Panc1 (cell line): ENCODE measurements at regions not wholly inside any gene's neighbourhood (a gene's known extent, or its start where the extent isn't known, plus 50 kb on each side); places are given as distances from the start of the nearest gene placed in this dataset.
"Not testable (repeated sequence)": the region's sequence is repeated elsewhere in the genome, so short reads cannot be mapped to it uniquely, and the experiment has no call there.

Experiments used
- ATAC-seq: fragments of 200-7000 bp; cut with Tn5 transposase; 2 replicates; pipeline ENCODE4 v1.9.1; 2020; ENCODE audit warnings: mild to moderate bottlenecking, moderate library complexity
- BruUV-seq: library from RNA; stranded (reverse); fragments of 400-500 nt; replicated peaks from 2 replicates; lab custom pipeline; 2021; lab: Mats Ljungman, UMichigan
- CTCF ChIA-PET: fragments of 300-600 bp; sonication (Branson Sonifier 250); formaldehyde crosslinking; loops from one replicate; lab custom pipeline; 2022; ENCODE audit warnings: antibody characterized with exemption; lab: Charles Lee
- POLR2A ChIA-PET: fragments of 300-600 bp; sonication (Branson Sonifier 250); formaldehyde crosslinking; loops from one replicate; lab custom pipeline; 2022; ENCODE audit warnings: antibody characterized with exemption; lab: Charles Lee
- DNase-seq: peaks from one replicate; pipeline ENCODE4 v3.0.0-alpha.2; 2010; ENCODE audit warnings: low read depth, low spot score
- H3K27ac ChIP-seq: 2 replicates; pipeline ENCODE4 v1.5.1; 2011; ENCODE audit warnings: mild to moderate bottlenecking, low read length, inconsistent platforms
- H3K27me3 ChIP-seq: fragments of 200-500 bp; sonication (Bioruptor generic); 2 replicates; pipeline ENCODE4 v1.6.0; 2014; ENCODE audit warnings: low read length, inconsistent platforms; ENCODE audit not compliant: control insufficient read depth, insufficient read depth
- H3K36me3 ChIP-seq: fragments of 200-500 bp; sonication (Bioruptor generic); 2 replicates; pipeline ENCODE4 v1.5.1; 2014; ENCODE audit warnings: inconsistent platforms, mild to moderate bottlenecking, low read length, moderate library complexity; ENCODE audit not compliant: control insufficient read depth, insufficient read depth
- H3K4me1 ChIP-seq: 2 replicates; pipeline ENCODE4 v1.5.1; 2011; ENCODE audit warnings: inconsistent platforms, mild to moderate bottlenecking, low read length, moderate library complexity; ENCODE audit not compliant: control insufficient read depth, insufficient read depth
- H3K4me3 ChIP-seq, 2 experiments: 2 replicates each; pipeline ENCODE4 v1.5.1; 2011 to 2012; ENCODE audit warnings: low read depth in 2 of 2, low read length in 2 of 2, mild to moderate bottlenecking in 2 of 2, inconsistent platforms in 1 of 2, moderate library complexity in 1 of 2
- H3K9me3 ChIP-seq: fragments of 200-500 bp; sonication (Bioruptor generic); 2 replicates; pipeline ENCODE4 v1.5.1; 2014; ENCODE audit warnings: low read depth, mild to moderate bottlenecking, inconsistent platforms, low read length, moderate library complexity; ENCODE audit not compliant: control insufficient read depth, insufficient read depth
- CTCF ChIP-seq: fragments of 450-650 bp; IDR thresholded peaks from 2 replicates; pipeline ENCODE4 v1.5.1; 2017; ENCODE audit warnings: mild to moderate bottlenecking
- POLR2AphosphoS5 ChIP-seq: IDR thresholded peaks from 2 replicates; pipeline ENCODE4 v1.6.1; 2012; ENCODE audit warnings: mild to moderate bottlenecking, low read depth, low read length, moderate library complexity
- REST ChIP-seq, 2 experiments: IDR thresholded peaks; 2 replicates each; pipeline ENCODE4 v1.6.1; 2011 to 2012; ENCODE audit warnings: low read depth in 2 of 2, control low read depth in 1 of 2, low read length in 1 of 2, mild to moderate bottlenecking in 1 of 2, moderate library complexity in 1 of 2; ENCODE audit not compliant: insufficient read depth in 1 of 2
- SIN3A ChIP-seq: IDR thresholded peaks from 2 replicates; pipeline ENCODE4 v1.6.1; 2012; ENCODE audit warnings: low read depth, mild to moderate bottlenecking, low read length, moderate library complexity, borderline replicate concordance; ENCODE audit not compliant: insufficient read depth
- TCF7L2 ChIP-seq: IDR thresholded peaks from 2 replicates; pipeline ENCODE4 v1.6.1; 2011; ENCODE audit warnings: mild to moderate bottlenecking, low read depth, low read length, inconsistent platforms
- in situ Hi-C: cut with HindIII; loops from 2 replicates; pipeline ENCODE4 v1.10.0; 2016; ENCODE audit warnings: low sequenced_read_pairs, low pct_unique_long_range_greater_than_20kb
- intact Hi-C: fragments of 100-400 bp; cut with micrococcal nuclease; formaldehyde crosslinking; loops from one replicate; pipeline ENCODE4 v1.10.0; 2022; ENCODE audit not compliant: unreplicated experiment

GRCh38 chr1:102661481-102661880 lies 446.8 kb downstream of the COL11A1 start:
- Histone ChIP-seq H3K4me1 (no peaks in the 10 kb centered on the region), H3K27ac (no peak overlapping the region), H3K27me3 (no peaks in the 10 kb centered on the region), H3K9me3 (no peaks in the 10 kb centered on the region), H3K36me3 (no peaks in the 10 kb centered on the region), H3K4me3 (no peak overlapping the region)
- ATAC-seq (no peak), DNase-seq (no peak)
- CTCF ChIA-PET: no interaction called here
- in situ Hi-C loops (no loop called here), intact Hi-C loops (no loop called here)
- BruUV-seq: no TSS peak
- no peak for TF ChIP-seq CTCF
- TF ChIP-seq REST (IDR thresholded peaks at IDR 0.05; ENCODE audit: insufficient read depth in 1 of 2, low read depth in 2 of 2, low read length in 1 of 2): no peak
- TF ChIP-seq POLR2AphosphoS5: no peak
- no peak for TF ChIP-seq SIN3A
- no peak for TF ChIP-seq TCF7L2
- POLR2A ChIA-PET: no interaction called here

- CTCF ChIA-PET, H3K27ac ChIP-seq, BruUV-seq, in situ Hi-C loops, H3K4me3 ChIP-seq, H3K9me3 ChIP-seq, H3K27me3 ChIP-seq, ATAC-seq, POLR2A ChIA-PET, DNase-seq, intact Hi-C loops, H3K36me3 ChIP-seq, H3K4me1 ChIP-seq: not testable (repeated sequence)
Observed at GRCh38 chr1:102659876-102660483, 448.3 kb downstream of the COL11A1 start.

GRCh38 chr1:102655034-102655433 lies 453.3 kb downstream of the COL11A1 start:
- ChIA-PET CTCF (no interaction called here), POLR2A (no interaction called here)
- Histone ChIP-seq H3K27me3 (no peaks in the 10 kb centered on the region), H3K9me3 (no peaks in the 10 kb centered on the region), H3K27ac (no peak overlapping the region), H3K36me3 (no peaks in the 10 kb centered on the region), H3K4me3 (no peak overlapping the region), H3K4me1 (no peaks in the 10 kb centered on the region)
- DNase-seq (no peak), ATAC-seq (no peak)
- TF ChIP-seq TCF7L2: no peak
- no peak for TF ChIP-seq POLR2AphosphoS5
- no peak for TF ChIP-seq SIN3A
- no peak for TF ChIP-seq CTCF
- TF ChIP-seq REST (IDR thresholded peaks at IDR 0.05; ENCODE audit: insufficient read depth in 1 of 2, low read depth in 2 of 2, low read length in 1 of 2): no peak
- no TSS peak for BruUV-seq
- intact Hi-C loops: no loop called here
- in situ Hi-C loops: no loop called here
